ENCODE measurements at regions not wholly inside any gene's neighbourhood (a gene's known extent, or its start where the extent isn't known, plus 50 kb on each side); places are given as distances from the start of the nearest gene placed in this dataset.

DNA sequence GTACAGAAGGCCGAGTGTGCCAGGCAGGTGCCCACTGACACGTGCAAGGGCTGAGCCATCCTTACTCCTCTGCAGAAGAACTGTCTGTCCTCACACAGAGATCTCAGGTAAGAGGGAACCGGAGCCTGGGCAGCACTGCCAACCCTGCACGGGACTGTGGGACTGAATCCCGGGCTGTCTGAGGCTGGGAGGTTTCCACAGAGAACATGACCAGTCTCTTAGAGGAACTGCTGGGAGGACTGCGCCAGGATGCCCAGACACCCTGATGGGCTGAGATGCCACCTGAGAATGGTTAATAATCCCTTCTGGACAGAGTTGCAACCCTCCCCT, 302.9 kb upstream of the SFSWAP start:
- Histone ChIP-seq H3K9me1 (ENCODE audit: control insufficient read depth, extremely low read depth, insufficient read depth, low read length) (no peaks in the 10 kb centered on the region), H3K4me1 (ENCODE audit: control insufficient read depth, extremely low read depth, insufficient read depth, low read length) (no peaks in the 10 kb centered on the region), H3K36me3 (ENCODE audit: control insufficient read depth in 2 of 2, extremely low read depth in 1 of 2, insufficient read depth in 2 of 2, low read length in 2 of 2) (no peaks in the 10 kb centered on the region), H4K20me1 (ENCODE audit: control insufficient read depth, extremely low read depth, insufficient read depth, low read length) (no peaks in the 10 kb centered on the region), H2AFZ (ENCODE audit: control insufficient read depth, low read length) (no peak overlapping the region), H3K9me3 (ENCODE audit: control insufficient read depth, low read depth, low read length) (peaks cover 8% of the 10 kb centered on the region), H3K9ac (ENCODE audit: control insufficient read depth, extremely low read depth, insufficient read depth, low read length) (no peak overlapping the region), H3K27me3 (ENCODE audit: control insufficient read depth, extremely low read depth, insufficient read depth, low read length) (no peaks in the 10 kb centered on the region), H3K27ac (ENCODE audit: control insufficient read depth, insufficient read depth, low read length) (no peak overlapping the region), H3K4me3 (ENCODE audit: control insufficient read depth in 2 of 3, extremely low read depth in 1 of 3, insufficient read depth in 2 of 3, low read depth in 1 of 3, low read length in 3 of 3) (no peak overlapping the region), H3K4me2 (ENCODE audit: control insufficient read depth, extremely low read depth, insufficient read depth, low read depth, low read length) (no peak overlapping the region), H3K79me2 (ENCODE audit: control insufficient read depth, insufficient read depth, low read length) (no peaks in the 10 kb centered on the region)
- FAIRE-seq (no peak), DNase-seq (ENCODE audit: low read depth, low spot score) (no peak)
- TF ChIP-seq, protein P1, sequence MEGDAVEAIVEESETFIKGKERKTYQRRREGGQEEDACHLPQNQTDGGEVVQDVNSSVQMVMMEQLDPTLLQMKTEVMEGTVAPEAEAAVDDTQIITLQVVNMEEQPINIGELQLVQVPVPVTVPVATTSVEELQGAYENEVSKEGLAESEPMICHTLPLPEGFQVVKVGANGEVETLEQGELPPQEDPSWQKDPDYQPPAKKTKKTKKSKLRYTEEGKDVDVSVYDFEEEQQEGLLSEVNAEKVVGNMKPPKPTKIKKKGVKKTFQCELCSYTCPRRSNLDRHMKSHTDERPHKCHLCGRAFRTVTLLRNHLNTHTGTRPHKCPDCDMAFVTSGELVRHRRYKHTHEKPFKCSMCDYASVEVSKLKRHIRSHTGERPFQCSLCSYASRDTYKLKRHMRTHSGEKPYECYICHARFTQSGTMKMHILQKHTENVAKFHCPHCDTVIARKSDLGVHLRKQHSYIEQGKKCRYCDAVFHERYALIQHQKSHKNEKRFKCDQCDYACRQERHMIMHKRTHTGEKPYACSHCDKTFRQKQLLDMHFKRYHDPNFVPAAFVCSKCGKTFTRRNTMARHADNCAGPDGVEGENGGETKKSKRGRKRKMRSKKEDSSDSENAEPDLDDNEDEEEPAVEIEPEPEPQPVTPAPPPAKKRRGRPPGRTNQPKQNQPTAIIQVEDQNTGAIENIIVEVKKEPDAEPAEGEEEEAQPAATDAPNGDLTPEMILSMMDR (optimal IDR thresholded peaks at IDR 0.05 in 1 of 3, IDR thresholded peaks at IDR 0.05 in 1 of 3, conservative IDR thresholded peaks at IDR 0.05 in 1 of 3; ENCODE audit: extremely low read depth in 1 of 3, insufficient read depth in 2 of 3, low read length in 3 of 3) = no peak
- no peak for TF ChIP-seq EZH2 (IDR thresholded peaks at IDR 0.05; ENCODE audit: low read length)
- dilution Hi-C loops (cut with MboI; ENCODE audit: extremely low pct_ligation_motif_present, low sequenced_read_pairs) = no loop called here

DNA sequence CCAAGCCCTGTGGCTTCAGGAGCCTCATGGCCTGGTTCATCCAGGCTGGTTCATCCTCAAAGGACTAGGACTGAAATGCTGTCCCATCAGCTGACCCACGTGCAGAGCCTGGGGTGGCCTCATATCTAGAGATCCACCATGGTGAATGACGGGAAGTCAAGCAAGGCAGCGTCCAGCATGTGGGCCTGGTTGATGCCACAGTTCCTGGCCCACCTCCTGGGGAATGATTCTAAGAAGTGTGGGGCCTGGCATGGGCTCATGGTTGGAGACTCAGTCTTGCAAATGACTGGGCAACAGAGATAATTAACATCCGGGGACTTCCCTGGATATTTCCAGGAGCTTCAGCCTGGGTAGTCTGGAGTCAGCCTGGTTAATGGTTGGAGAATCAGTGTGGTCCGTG, 302.4 kb upstream of the SFSWAP start:
- Histone ChIP-seq H3K27me3 (ENCODE audit: control insufficient read depth, extremely low read depth, insufficient read depth, low read length) (no peaks in the 10 kb centered on the region), H3K9me3 (ENCODE audit: control insufficient read depth, low read depth, low read length) (peaks cover 5% of the 10 kb centered on the region), H3K27ac (ENCODE audit: control insufficient read depth, insufficient read depth, low read length) (no peak overlapping the region), H3K36me3 (ENCODE audit: control insufficient read depth in 2 of 2, extremely low read depth in 1 of 2, insufficient read depth in 2 of 2, low read length in 2 of 2) (no peaks in the 10 kb centered on the region), H3K79me2 (ENCODE audit: control insufficient read depth, insufficient read depth, low read length) (no peaks in the 10 kb centered on the region), H2AFZ (ENCODE audit: control insufficient read depth, low read length) (no peak overlapping the region), H3K9me1 (ENCODE audit: control insufficient read depth, extremely low read depth, insufficient read depth, low read length) (no peaks in the 10 kb centered on the region), H3K4me3 (ENCODE audit: control insufficient read depth in 2 of 3, extremely low read depth in 1 of 3, insufficient read depth in 2 of 3, low read depth in 1 of 3, low read length in 3 of 3) (no peak overlapping the region), H4K20me1 (ENCODE audit: control insufficient read depth, extremely low read depth, insufficient read depth, low read length) (no peaks in the 10 kb centered on the region), H3K4me1 (ENCODE audit: control insufficient read depth, extremely low read depth, insufficient read depth, low read length) (no peaks in the 10 kb centered on the region), H3K9ac (ENCODE audit: control insufficient read depth, extremely low read depth, insufficient read depth, low read length) (no peak overlapping the region), H3K4me2 (ENCODE audit: control insufficient read depth, extremely low read depth, insufficient read depth, low read depth, low read length) (no peak overlapping the region)
- DNase-seq (ENCODE audit: low read depth, low spot score) = no peak
- TF ChIP-seq, protein P1 (optimal IDR thresholded peaks at IDR 0.05 in 1 of 3, IDR thresholded peaks at IDR 0.05 in 1 of 3, conservative IDR thresholded peaks at IDR 0.05 in 1 of 3; ENCODE audit: extremely low read depth in 1 of 3, insufficient read depth in 2 of 3, low read length in 3 of 3) = no peak
- no peak for TF ChIP-seq EZH2 (IDR thresholded peaks at IDR 0.05; ENCODE audit: low read length)
- FAIRE-seq = no peak
- dilution Hi-C loops (cut with MboI; ENCODE audit: extremely low pct_ligation_motif_present, low sequenced_read_pairs) = no loop called here

Measured in keratinocyte (primary cell).